ENCODE measurements at regions not wholly inside any gene's neighbourhood (a gene's known extent, or its start where the extent isn't known, plus 50 kb on each side); places are given as distances from the start of the nearest gene placed in this dataset.

DNA sequence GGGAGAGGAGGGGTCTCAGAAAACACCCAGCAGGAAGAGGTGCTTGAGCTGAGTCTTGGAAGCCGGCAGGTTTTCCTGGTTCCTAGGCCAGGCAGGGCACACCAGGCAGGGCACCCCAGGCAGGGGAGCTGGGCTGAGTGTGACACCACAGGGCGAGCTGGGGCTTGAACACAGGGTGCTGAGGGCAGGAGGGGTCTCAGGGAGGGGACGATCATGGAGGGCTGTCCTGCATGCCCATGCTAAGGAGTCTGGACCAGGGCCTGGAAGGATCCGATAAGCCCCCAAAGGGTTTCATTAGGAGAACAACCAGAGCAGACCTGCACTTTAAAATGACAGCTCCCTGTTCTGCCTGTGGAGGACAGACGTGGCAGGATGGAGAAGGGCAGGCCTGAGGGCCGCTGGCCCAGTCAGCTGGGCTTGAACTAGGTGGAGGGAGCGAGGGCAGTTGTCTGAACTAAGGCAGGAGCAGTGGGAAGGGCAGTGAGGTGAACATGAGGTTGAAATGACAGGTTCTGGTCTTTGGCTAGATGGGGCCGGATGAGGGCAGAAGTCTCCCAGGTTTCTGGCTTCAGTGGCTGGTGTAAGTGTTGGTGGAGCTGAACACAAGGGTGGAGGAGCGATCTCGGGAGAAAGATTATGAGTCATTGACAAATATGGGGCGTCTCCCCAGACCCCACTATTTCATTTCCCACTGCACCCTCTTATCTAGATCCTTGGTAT, 171.0 kb upstream of the PZP start:
- intact Hi-C loops (cut with micrococcal nuclease; ENCODE audit: unreplicated experiment): no loop called here
- H3K36me3 ChIP-seq (ENCODE audit: insufficient read depth, low read length, poor library complexity, severe bottlenecking): no peaks in the 10 kb centered on the region
- CTCF ChIA-PET: interaction anchor here (0.6 kb wide), 1 partner anchor 368 kb away, joined by 3 read pairs; no protein-coding TSS in a partner anchor
- no peaks in the 10 kb centered on the region for H3K27me3 ChIP-seq (replicated peaks; ENCODE audit: insufficient read depth, low read depth, low read length, poor library complexity)
- TF ChIP-seq EZH2 (IDR thresholded peaks at IDR 0.05; ENCODE audit: borderline replicate concordance, low read depth, low read length, poor library complexity, severe bottlenecking) (no peak), CTCF (conservative IDR thresholded peaks at IDR 0.05; ENCODE audit: low read depth, low read length) (no peak)
- no peaks in the 10 kb centered on the region for H3K4me1 ChIP-seq (ENCODE audit: insufficient read depth, low read length, poor library complexity, severe bottlenecking)
- BruUV-seq (replicated peaks): no TSS peak
- DNase-seq (ENCODE audit: low spot score): no peak
- no peak overlapping the region for H3K4me3 ChIP-seq (ENCODE audit: low read depth, low read length, poor library complexity, severe bottlenecking)
- H3K27ac ChIP-seq (ENCODE audit: low read depth, low read length, poor library complexity, severe bottlenecking): no peak overlapping the region
- no peaks in the 10 kb centered on the region for H3K9me3 ChIP-seq (ENCODE audit: low read depth, low read length, poor library complexity, severe bottlenecking)
- POLR2A ChIA-PET (ENCODE audit: low non-redundant PET): no interaction called here

GRCh38 chr12:9378430-9378835, 170.2 kb upstream of the PZP start:
- no peaks in the 10 kb centered on the region for H3K4me1 ChIP-seq (ENCODE audit: insufficient read depth, low read length, poor library complexity, severe bottlenecking)
- no peak overlapping the region for H3K27ac ChIP-seq (ENCODE audit: low read depth, low read length, poor library complexity, severe bottlenecking)
- no TSS peak for BruUV-seq (replicated peaks)
- no peaks in the 10 kb centered on the region for H3K9me3 ChIP-seq (ENCODE audit: low read depth, low read length, poor library complexity, severe bottlenecking)
- intact Hi-C loops (cut with micrococcal nuclease; ENCODE audit: unreplicated experiment): no loop called here
- no peak for TF ChIP-seq EZH2 (IDR thresholded peaks at IDR 0.05; ENCODE audit: borderline replicate concordance, low read depth, low read length, poor library complexity, severe bottlenecking)
- peak; percentile 42 for TF ChIP-seq CTCF (conservative IDR thresholded peaks at IDR 0.05; ENCODE audit: low read depth, low read length)
- ChIA-PET CTCF (interaction anchor here (0.6 kb wide), 1 partner anchor 157 kb away, joined by 3 read pairs; no protein-coding TSS in a partner anchor), POLR2A (ENCODE audit: low non-redundant PET) (no interaction called here)
- no peaks in the 10 kb centered on the region for H3K27me3 ChIP-seq (replicated peaks; ENCODE audit: insufficient read depth, low read depth, low read length, poor library complexity)
- no peaks in the 10 kb centered on the region for H3K36me3 ChIP-seq (ENCODE audit: insufficient read depth, low read length, poor library complexity, severe bottlenecking)
- DNase-seq (ENCODE audit: low spot score): peak; percentile 21
- H3K4me3 ChIP-seq (ENCODE audit: low read depth, low read length, poor library complexity, severe bottlenecking): no peak overlapping the region

GRCh38 chr12:9372202-9372601, 164.0 kb upstream of the PZP start:
- H3K4me1 ChIP-seq (ENCODE audit: insufficient read depth, low read length, poor library complexity, severe bottlenecking): no peaks in the 10 kb centered on the region
- no peak for TF ChIP-seq EZH2 (IDR thresholded peaks at IDR 0.05; ENCODE audit: borderline replicate concordance, low read depth, low read length, poor library complexity, severe bottlenecking)
- peak; percentile 46 for TF ChIP-seq CTCF (conservative IDR thresholded peaks at IDR 0.05; ENCODE audit: low read depth, low read length)
- no peak overlapping the region for H3K4me3 ChIP-seq (ENCODE audit: low read depth, low read length, poor library complexity, severe bottlenecking)
- no TSS peak for BruUV-seq (replicated peaks)
- no peaks in the 10 kb centered on the region for H3K36me3 ChIP-seq (ENCODE audit: insufficient read depth, low read length, poor library complexity, severe bottlenecking)
- DNase-seq (ENCODE audit: low spot score): peak; percentile 34
- POLR2A ChIA-PET (ENCODE audit: low non-redundant PET): no interaction called here
- no peaks in the 10 kb centered on the region for H3K9me3 ChIP-seq (ENCODE audit: low read depth, low read length, poor library complexity, severe bottlenecking)
- H3K27ac ChIP-seq (ENCODE audit: low read depth, low read length, poor library complexity, severe bottlenecking): no peak overlapping the region
- intact Hi-C loops (cut with micrococcal nuclease; ENCODE audit: unreplicated experiment): no loop called here
- CTCF ChIA-PET: interaction anchor here (0.6 to 1.0 kb wide), 3 partner anchors 10 to 308 kb away, joined by 3 read pairs; no protein-coding TSS in a partner anchor
- H3K27me3 ChIP-seq (replicated peaks; ENCODE audit: insufficient read depth, low read depth, low read length, poor library complexity): peaks cover 5% of the 10 kb centered on the region

Measured in A673 (cell line).